IPS DF 6.9 (cell line): ENCODE measurements at regions not wholly inside any gene's neighbourhood (a gene's known extent, or its start where the extent isn't known, plus 50 kb on each side); places are given as distances from the start of the nearest gene placed in this dataset.

Experiments used
- DNase-seq: peaks from one replicate; pipeline ENCODE4 v3.0.0-alpha.2; 2013; ENCODE audit warnings: low read depth, low spot score
- H3K27ac ChIP-seq: one replicate; pipeline ENCODE4 v1.5.1; 2013; ENCODE audit warnings: low read length, control low read depth
- H3K27me3 ChIP-seq: 2 replicates; pipeline ENCODE4 v1.6.1; 2013; ENCODE audit warnings: mild to moderate bottlenecking, low read length; ENCODE audit not compliant: control insufficient read depth, insufficient read depth
- H3K36me3 ChIP-seq: 2 replicates; pipeline ENCODE4 v1.6.1; 2013; ENCODE audit warnings: low read length; ENCODE audit not compliant: control insufficient read depth, insufficient read depth
- H3K4me1 ChIP-seq: 2 replicates; pipeline ENCODE4 v1.6.1; 2013; ENCODE audit warnings: low read length; ENCODE audit not compliant: control insufficient read depth, insufficient read depth
- H3K4me3 ChIP-seq: 2 replicates; pipeline ENCODE4 v1.5.1; 2013; ENCODE audit warnings: mild to moderate bottlenecking, low read length
- H3K9me3 ChIP-seq: 2 replicates; pipeline ENCODE4 v1.6.1; 2013; ENCODE audit warnings: low read length, inconsistent platforms; ENCODE audit not compliant: control insufficient read depth, insufficient read depth
- WGBS: extraction: QIAGEN DNeasy Blood & Tissue Kit; methylation state at CpG from one replicate; pipeline ENCODE4 v1.1.7; 2013; ENCODE audit warnings: mixed read lengths, missing lambda C conversion rate; ENCODE audit not compliant: insufficient read length, insufficient coverage; 5-methylcytosine and 5-hydroxymethylcytosine counted together

GRCh38 chr9:88326936-88327335, 61.3 kb upstream of the SPIN1 start:
- WGBS: no CpG with 5 or more reads among the region's 2 CpGs
- H3K36me3 ChIP-seq: no peaks in the 10 kb centered on the region
- H3K27ac ChIP-seq: no peak overlapping the region
- no peaks in the 10 kb centered on the region for H3K4me1 ChIP-seq
- DNase-seq: no peak
- H3K4me3 ChIP-seq: no peak overlapping the region
- no peaks in the 10 kb centered on the region for H3K9me3 ChIP-seq
- H3K27me3 ChIP-seq: no peaks in the 10 kb centered on the region

- no peak for DNase-seq
Observed at GRCh38 chr9:88326015-88326414, 62.2 kb upstream of the SPIN1 start.

GRCh38 chr9:88322906-88323566, 65.2 kb upstream of the SPIN1 start:
- Histone ChIP-seq H3K27ac (no peak overlapping the region), H3K4me1 (no peaks in the 10 kb centered on the region), H3K4me3 (no peak overlapping the region), H3K36me3 (no peaks in the 10 kb centered on the region), H3K9me3 (no peaks in the 10 kb centered on the region), H3K27me3 (no peaks in the 10 kb centered on the region)
- DNase-seq: no peak
- no CpG with 5 or more reads among the region's 4 CpGs for WGBS

More at GRCh38 chr9:88326015-88326414, 62.2 kb upstream of the SPIN1 start:
- Histone ChIP-seq H3K36me3 (no peaks in the 10 kb centered on the region), H3K27ac (no peak overlapping the region), H3K4me3 (no peak overlapping the region), H3K4me1 (no peaks in the 10 kb centered on the region), H3K27me3 (no peaks in the 10 kb centered on the region), H3K9me3 (no peaks in the 10 kb centered on the region)
- no CpG with 5 or more reads among the region's 9 CpGs for WGBS

- Histone ChIP-seq H3K9me3 (no peaks in the 10 kb centered on the region), H3K4me1 (no peaks in the 10 kb centered on the region), H3K27me3 (no peaks in the 10 kb centered on the region), H3K27ac (no peak overlapping the region), H3K36me3 (no peaks in the 10 kb centered on the region), H3K4me3 (no peak overlapping the region)
- no CpG with 5 or more reads among the region's 4 CpGs for WGBS
- no peak for DNase-seq
Observed at GRCh38 chr9:88321764-88322163, 66.5 kb upstream of the SPIN1 start.

- no CpG with 5 or more reads among the region's 11 CpGs for WGBS
- Histone ChIP-seq H3K4me1 (no peaks in the 10 kb centered on the region), H3K9me3 (no peaks in the 10 kb centered on the region)
Observed at GRCh38 chr9:88320748-88321415, 67.4 kb upstream of the SPIN1 start.

GRCh38 chr9:88319936-88320747, 68.1 kb upstream of the SPIN1 start:
- H3K27me3 ChIP-seq: no peaks in the 10 kb centered on the region
- no peak for DNase-seq
- no peak overlapping the region for H3K27ac ChIP-seq
- no peaks in the 10 kb centered on the region for H3K36me3 ChIP-seq
- no peak overlapping the region for H3K4me3 ChIP-seq
- no peaks in the 10 kb centered on the region for H3K9me3 ChIP-seq
- H3K4me1 ChIP-seq: no peaks in the 10 kb centered on the region
- WGBS: no CpG with 5 or more reads among the region's 6 CpGs

More at GRCh38 chr9:88320748-88321415, 67.4 kb upstream of the SPIN1 start:
- Histone ChIP-seq H3K36me3 (no peaks in the 10 kb centered on the region), H3K27ac (no peak overlapping the region), H3K4me3 (no peak overlapping the region), H3K27me3 (no peaks in the 10 kb centered on the region)
- no peak for DNase-seq

GRCh38 chr9:88313364-88314220, 74.7 kb upstream of the SPIN1 start:
- Histone ChIP-seq H3K27ac (no peak overlapping the region), H3K27me3 (no peaks in the 10 kb centered on the region), H3K9me3 (no peaks in the 10 kb centered on the region), H3K4me3 (no peak overlapping the region), H3K36me3 (no peaks in the 10 kb centered on the region), H3K4me1 (peaks cover 3% of the 10 kb centered on the region; the same call in 1 of the 2 replicates)
- WGBS: no CpG with 5 or more reads among the region's 15 CpGs
- DNase-seq: peak; percentile 48

- no peaks in the 10 kb centered on the region for H3K36me3 ChIP-seq
- no peak overlapping the region for H3K4me3 ChIP-seq
- WGBS: no CpG with 5 or more reads among the region's 13 CpGs
- no peak overlapping the region for H3K27ac ChIP-seq
- H3K9me3 ChIP-seq: no peaks in the 10 kb centered on the region
- H3K4me1 ChIP-seq: peaks cover 3% of the 10 kb centered on the region; the same call in 1 of the 2 replicates
- DNase-seq: no peak
- no peaks in the 10 kb centered on the region for H3K27me3 ChIP-seq
Observed at GRCh38 chr9:88312517-88313103, 75.6 kb upstream of the SPIN1 start.

GRCh38 chr9:88312045-88312444, 76.2 kb upstream of the SPIN1 start:
- DNase-seq: no peak
- Histone ChIP-seq H3K36me3 (no peaks in the 10 kb centered on the region), H3K27ac (no peak overlapping the region), H3K4me1 (peaks cover 3% of the 10 kb centered on the region; the same call in 1 of the 2 replicates), H3K9me3 (no peaks in the 10 kb centered on the region), H3K4me3 (no peak overlapping the region), H3K27me3 (no peaks in the 10 kb centered on the region)
